HL-60/S4 (cell line): ENCODE measurements at regions not wholly inside any gene's neighbourhood (a gene's known extent, or its start where the extent isn't known, plus 50 kb on each side); places are given as distances from the start of the nearest gene placed in this dataset.

ENCODE experiments used
- in situ Hi-C: fragments of 300-500 bp; cut with MboI; formaldehyde crosslinking; loops from 2 replicates; pipeline ENCODE4 v1.14.3; 2022; ENCODE audit warnings: low sequenced_read_pairs

GRCh38 chr19:29457413-29457812, 68.4 kb upstream of the VSTM2B start:
- in situ Hi-C loops, result no loop called here

- in situ Hi-C loops, result no loop called here
Measured at GRCh38 chr19:29467824-29468401, 57.9 kb upstream of the VSTM2B start.

GRCh38 chr19:29475469-29475868, 50.3 kb upstream of the VSTM2B start:
- in situ Hi-C loops, result no loop called here
